GM21447 (cell line): ENCODE measurements at regions not wholly inside any gene's neighbourhood (a gene's known extent, or its start where the extent isn't known, plus 50 kb on each side); places are given as distances from the start of the nearest gene placed in this dataset.
"Not testable (repeated sequence)": the region's sequence is repeated elsewhere in the genome, so short reads cannot be mapped to it uniquely, and the experiment has no call there.

Experiments used
- ATAC-seq: cut with Tn5 transposase; IDR thresholded peaks from one replicate; pipeline ENCODE4 v1.9.1; 2021; ENCODE audit not compliant: unreplicated experiment

GRCh38 chr3:94481226-94481898 lies 418.5 kb downstream of the NSUN3 start:
- ATAC-seq: no peak

- ATAC-seq: no peak
Measured at GRCh38 chr3:94482686-94483085, 419.8 kb downstream of the NSUN3 start.

GRCh38 chr3:94483403-94483802 lies 420.5 kb downstream of the NSUN3 start:
- ATAC-seq: no peak

- ATAC-seq: no peak
Measured at GRCh38 chr3:94494992-94495391, 432.1 kb downstream of the NSUN3 start.

- no peak for ATAC-seq
Measured at GRCh38 chr3:94500146-94500545, 437.3 kb downstream of the NSUN3 start.

GRCh38 chr3:94507354-94507753 lies 444.5 kb downstream of the NSUN3 start:
- ATAC-seq: not testable (repeated sequence)

GRCh38 chr3:94512876-94513275 lies 450.0 kb downstream of the NSUN3 start:
- no peak for ATAC-seq

- ATAC-seq: no peak
Measured at GRCh38 chr3:94513600-94513999, 450.7 kb downstream of the NSUN3 start.

- ATAC-seq: no peak
Measured at GRCh38 chr3:94515983-94516382, 453.1 kb downstream of the NSUN3 start.

- ATAC-seq: no peak
Measured at GRCh38 chr3:94520364-94520763, 457.5 kb downstream of the NSUN3 start.

GRCh38 chr3:94522488-94522887 lies 459.6 kb downstream of the NSUN3 start:
- ATAC-seq: no peak

GRCh38 chr3:94524102-94524919 lies 461.4 kb downstream of the NSUN3 start:
- no peak for ATAC-seq

GRCh38 chr3:94525043-94525442 lies 462.2 kb downstream of the NSUN3 start:
- no peak for ATAC-seq

- no peak for ATAC-seq
Measured at GRCh38 chr3:94529816-94530215, 467.0 kb downstream of the NSUN3 start.

GRCh38 chr3:94532951-94533350 lies 470.1 kb downstream of the NSUN3 start:
- no peak for ATAC-seq

- no peak for ATAC-seq
Measured at GRCh38 chr3:94539937-94540336, 477.1 kb downstream of the NSUN3 start.

GRCh38 chr3:94543161-94543560 lies 480.3 kb downstream of the NSUN3 start:
- ATAC-seq: no peak

- no peak for ATAC-seq
Measured at GRCh38 chr3:94544131-94544789, 481.4 kb downstream of the NSUN3 start.

- ATAC-seq: no peak
Measured at GRCh38 chr3:94548581-94549316, 485.9 kb downstream of the NSUN3 start.

- no peak for ATAC-seq
Measured at GRCh38 chr3:94561094-94561493, 498.2 kb downstream of the NSUN3 start.

GRCh38 chr3:94564247-94564646 lies 501.4 kb downstream of the NSUN3 start:
- no peak for ATAC-seq
